ENCODE measurements at regions not wholly inside any gene's neighbourhood (a gene's known extent, or its start where the extent isn't known, plus 50 kb on each side); places are given as distances from the start of the nearest gene placed in this dataset.

- DNase-seq (no peak), ATAC-seq (no peak)
- no peak overlapping the region for H3K27ac Mint-ChIP-seq
- no peaks in the 10 kb centered on the region for H3K36me3 Mint-ChIP-seq
- H3K27me3 Mint-ChIP-seq = no peaks in the 10 kb centered on the region
- H3K4me1 Mint-ChIP-seq = no peaks in the 10 kb centered on the region
- H3K9me3 Mint-ChIP-seq (ENCODE audit: low read depth) = peaks cover 22% of the 10 kb centered on the region
- CTCF ChIA-PET = no interaction called here
- no peak overlapping the region for H3K4me3 Mint-ChIP-seq
Observed at GRCh38 chr2:51881673-51882072, 849.7 kb upstream of the NRXN1 start.

- no peaks in the 10 kb centered on the region for H3K4me1 Mint-ChIP-seq
- H3K27ac Mint-ChIP-seq = no peak overlapping the region
- peaks cover 15% of the 10 kb centered on the region for H3K9me3 Mint-ChIP-seq (ENCODE audit: low read depth)
- CTCF ChIA-PET = no interaction called here
- H3K27me3 Mint-ChIP-seq = no peaks in the 10 kb centered on the region
- ATAC-seq = no peak
- no peaks in the 10 kb centered on the region for H3K36me3 Mint-ChIP-seq
- no peak overlapping the region for H3K4me3 Mint-ChIP-seq
- DNase-seq = no peak
Observed at GRCh38 chr2:51880153-51880552, 848.2 kb upstream of the NRXN1 start.

GRCh38 chr2:51866361-51866760 lies 834.4 kb upstream of the NRXN1 start:
- Mint-ChIP-seq H3K9me3 (ENCODE audit: low read depth) (peaks cover 19% of the 10 kb centered on the region), H3K27ac (no peak overlapping the region)
- ATAC-seq = no peak

GRCh38 chr2:51859260-51859659 lies 827.3 kb upstream of the NRXN1 start:
- no peak overlapping the region for H3K27ac Mint-ChIP-seq

More at GRCh38 chr2:51866361-51866760, 834.4 kb upstream of the NRXN1 start:
- DNase-seq = no peak
- Mint-ChIP-seq H3K27me3 (no peaks in the 10 kb centered on the region), H3K4me3 (no peak overlapping the region), H3K4me1 (no peaks in the 10 kb centered on the region), H3K36me3 (no peaks in the 10 kb centered on the region)
- CTCF ChIA-PET = no interaction called here

GRCh38 chr2:51855683-51856082 lies 823.8 kb upstream of the NRXN1 start:
- Mint-ChIP-seq H3K9me3 (ENCODE audit: low read depth) (peaks cover 5% of the 10 kb centered on the region), H3K4me1 (no peaks in the 10 kb centered on the region), H3K36me3 (no peaks in the 10 kb centered on the region), H3K27me3 (no peaks in the 10 kb centered on the region), H3K4me3 (no peak overlapping the region), H3K27ac (no peak overlapping the region)
- no peak for ATAC-seq
- no peak for DNase-seq
- CTCF ChIA-PET = no interaction called here

More at GRCh38 chr2:51859260-51859659, 827.3 kb upstream of the NRXN1 start:
- CTCF ChIA-PET = no interaction called here
- H3K4me3 Mint-ChIP-seq = no peak overlapping the region
- ATAC-seq = no peak
- no peaks in the 10 kb centered on the region for H3K4me1 Mint-ChIP-seq
- H3K9me3 Mint-ChIP-seq (ENCODE audit: low read depth) = peaks cover 7% of the 10 kb centered on the region
- H3K27me3 Mint-ChIP-seq = no peaks in the 10 kb centered on the region
- DNase-seq = no peak
- no peaks in the 10 kb centered on the region for H3K36me3 Mint-ChIP-seq

- Mint-ChIP-seq H3K36me3 (no peaks in the 10 kb centered on the region), H3K4me1 (no peaks in the 10 kb centered on the region), H3K4me3 (no peak overlapping the region), H3K27me3 (no peaks in the 10 kb centered on the region), H3K9me3 (ENCODE audit: low read depth) (peaks cover 7% of the 10 kb centered on the region), H3K27ac (no peak overlapping the region)
- DNase-seq (no peak), ATAC-seq (no peak)
- CTCF ChIA-PET = no interaction called here
Observed at GRCh38 chr2:51846796-51847195, 814.9 kb upstream of the NRXN1 start.

- Mint-ChIP-seq H3K4me3 (no peak overlapping the region), H3K4me1 (no peaks in the 10 kb centered on the region), H3K27me3 (no peaks in the 10 kb centered on the region), H3K36me3 (no peaks in the 10 kb centered on the region), H3K9me3 (ENCODE audit: low read depth) (peaks cover 8% of the 10 kb centered on the region), H3K27ac (no peak overlapping the region)
- ATAC-seq (no peak), DNase-seq (no peak)
- CTCF ChIA-PET = no interaction called here
Observed at GRCh38 chr2:51846018-51846417, 814.1 kb upstream of the NRXN1 start.

- Mint-ChIP-seq H3K27me3 (no peaks in the 10 kb centered on the region), H3K27ac (no peak overlapping the region)
Observed at GRCh38 chr2:51844596-51844995, 812.7 kb upstream of the NRXN1 start.

GRCh38 chr2:51829477-51829876 lies 797.5 kb upstream of the NRXN1 start:
- H3K27ac Mint-ChIP-seq = no peak overlapping the region
- no peak for ATAC-seq
- CTCF ChIA-PET = no interaction called here
- H3K4me3 Mint-ChIP-seq = no peak overlapping the region
- no peaks in the 10 kb centered on the region for H3K27me3 Mint-ChIP-seq
- no peaks in the 10 kb centered on the region for H3K36me3 Mint-ChIP-seq
- H3K4me1 Mint-ChIP-seq = no peaks in the 10 kb centered on the region
- DNase-seq = no peak
- peaks cover 4% of the 10 kb centered on the region for H3K9me3 Mint-ChIP-seq (ENCODE audit: low read depth)

More at GRCh38 chr2:51844596-51844995, 812.7 kb upstream of the NRXN1 start:
- Mint-ChIP-seq H3K9me3 (ENCODE audit: low read depth) (peaks cover 13% of the 10 kb centered on the region), H3K36me3 (no peaks in the 10 kb centered on the region), H3K4me1 (no peaks in the 10 kb centered on the region), H3K4me3 (no peak overlapping the region)
- no peak for DNase-seq
- CTCF ChIA-PET = no interaction called here
- no peak for ATAC-seq

- Mint-ChIP-seq H3K27me3 (no peaks in the 10 kb centered on the region), H3K4me3 (no peak overlapping the region)
- CTCF ChIA-PET = no interaction called here
Observed at GRCh38 chr2:51825823-51826222, 793.9 kb upstream of the NRXN1 start.

GRCh38 chr2:51813247-51813646 lies 781.3 kb upstream of the NRXN1 start:
- DNase-seq = no peak
- CTCF ChIA-PET = no interaction called here
- Mint-ChIP-seq H3K9me3 (ENCODE audit: low read depth) (peaks cover 2% of the 10 kb centered on the region), H3K36me3 (no peaks in the 10 kb centered on the region), H3K4me1 (no peaks in the 10 kb centered on the region), H3K27me3 (no peaks in the 10 kb centered on the region), H3K27ac (no peak overlapping the region), H3K4me3 (no peak overlapping the region)
- no peak for ATAC-seq

More at GRCh38 chr2:51825823-51826222, 793.9 kb upstream of the NRXN1 start:
- H3K27ac Mint-ChIP-seq = no peak overlapping the region
- H3K36me3 Mint-ChIP-seq = no peaks in the 10 kb centered on the region
- H3K4me1 Mint-ChIP-seq = no peaks in the 10 kb centered on the region
- no peak for DNase-seq
- peaks cover 10% of the 10 kb centered on the region for H3K9me3 Mint-ChIP-seq (ENCODE audit: low read depth)
- no peak for ATAC-seq

GRCh38 chr2:51812138-51812866 lies 780.4 kb upstream of the NRXN1 start:
- Mint-ChIP-seq H3K27ac (no peak overlapping the region), H3K4me3 (no peak overlapping the region), H3K27me3 (no peaks in the 10 kb centered on the region), H3K36me3 (no peaks in the 10 kb centered on the region), H3K4me1 (no peaks in the 10 kb centered on the region), H3K9me3 (ENCODE audit: low read depth) (peaks cover 8% of the 10 kb centered on the region)
- ATAC-seq = no peak
- DNase-seq = no peak
- CTCF ChIA-PET = no interaction called here

- no peaks in the 10 kb centered on the region for H3K36me3 Mint-ChIP-seq
- no peak for ATAC-seq
- CTCF ChIA-PET = no interaction called here
- DNase-seq = no peak
- H3K27me3 Mint-ChIP-seq = no peaks in the 10 kb centered on the region
- no peak overlapping the region for H3K4me3 Mint-ChIP-seq
- no peaks in the 10 kb centered on the region for H3K4me1 Mint-ChIP-seq
- peaks cover 13% of the 10 kb centered on the region for H3K9me3 Mint-ChIP-seq (ENCODE audit: low read depth)
- no peak overlapping the region for H3K27ac Mint-ChIP-seq
Observed at GRCh38 chr2:51810197-51810596, 778.3 kb upstream of the NRXN1 start.

GRCh38 chr2:51807229-51807628 lies 775.3 kb upstream of the NRXN1 start:
- no peaks in the 10 kb centered on the region for H3K4me1 Mint-ChIP-seq
- no peak for DNase-seq
- no peak overlapping the region for H3K4me3 Mint-ChIP-seq
- no peaks in the 10 kb centered on the region for H3K36me3 Mint-ChIP-seq
- peaks cover 13% of the 10 kb centered on the region for H3K9me3 Mint-ChIP-seq (ENCODE audit: low read depth)
- no peaks in the 10 kb centered on the region for H3K27me3 Mint-ChIP-seq
- no peak overlapping the region for H3K27ac Mint-ChIP-seq
- ATAC-seq = no peak
- CTCF ChIA-PET = no interaction called here
